IMR-90 (cell line): ENCODE measurements at regions not wholly inside any gene's neighbourhood (a gene's known extent, or its start where the extent isn't known, plus 50 kb on each side); places are given as distances from the start of the nearest gene placed in this dataset.

Experiments used
- ATAC-seq: fragments of 200-7000 bp; cut with Tn5 transposase; 2 replicates; pipeline ENCODE4 v1.9.1; 2020; ENCODE audit warnings: low read depth, mild to moderate bottlenecking, moderate library complexity
- BruUV-seq: library from RNA; stranded (reverse); fragments of 400-500 nt; replicated peaks from 2 replicates; lab custom pipeline; 2021; lab: Mats Ljungman, UMichigan
- CTCF ChIA-PET: fragments of 300-600 bp; formaldehyde crosslinking; extraction: SDS; loops from one replicate; lab custom pipeline; 2021; ENCODE audit warnings: antibody characterized with exemption; lab: Yijun Ruan, JAX
- POLR2A ChIA-PET: fragments of 300-600 bp; sonication (Branson Sonifier 250); formaldehyde crosslinking; loops from one replicate; lab custom pipeline; 2022; ENCODE audit warnings: antibody characterized with exemption; ENCODE audit not compliant: unreplicated experiment; lab: Charles Lee
- DNase-seq: peaks from one replicate; pipeline ENCODE4 v3.0.0; 2013
- H2AFZ ChIP-seq: replicated peaks from 2 replicates; pipeline ENCODE3; 2013; ENCODE audit warnings: low read length, mild to moderate bottlenecking; ENCODE audit not compliant: poor library complexity
- H2AK5ac ChIP-seq: 2 replicates; pipeline ENCODE4 v1.6.1; 2013; ENCODE audit warnings: low read depth, low read length, inconsistent platforms
- H2AK9ac ChIP-seq: replicated peaks from 2 replicates; pipeline ENCODE3; 2013; ENCODE audit warnings: mild to moderate bottlenecking, low read depth, low read length, moderate library complexity; ENCODE audit not compliant: poor library complexity
- H2BK120ac ChIP-seq: 2 replicates; pipeline ENCODE4 v1.6.1; 2013; ENCODE audit warnings: low read depth, low read length, inconsistent platforms
- H2BK15ac ChIP-seq: 3 replicates; pipeline ENCODE4 v1.6.1; 2013; ENCODE audit warnings: low read depth, low read length, inconsistent platforms
- H2BK20ac ChIP-seq: 2 replicates; pipeline ENCODE4 v1.6.1; 2013; ENCODE audit warnings: low read depth, mild to moderate bottlenecking, inconsistent platforms, low read length, moderate library complexity
- H2BK5ac ChIP-seq: 2 replicates; pipeline ENCODE4 v1.6.1; 2013; ENCODE audit warnings: mild to moderate bottlenecking, low read depth, low read length, inconsistent platforms; ENCODE audit not compliant: poor library complexity, severe bottlenecking
- H3K14ac ChIP-seq: replicated peaks from 2 replicates; pipeline ENCODE4 v1.6.1; 2013; ENCODE audit warnings: low read depth, low read length, inconsistent platforms
- H3K18ac ChIP-seq: 2 replicates; pipeline ENCODE4 v1.6.1; 2013; ENCODE audit warnings: low read depth, low read length, control low read depth
- H3K23ac ChIP-seq: 2 replicates; pipeline ENCODE4 v1.6.1; 2013; ENCODE audit warnings: low read depth, low read length, inconsistent platforms
- H3K27ac ChIP-seq: 2 replicates; pipeline ENCODE4 v1.5.1; 2013; ENCODE audit warnings: mild to moderate bottlenecking, control low read depth, low read length; ENCODE audit not compliant: insufficient read depth
- H3K27me3 ChIP-seq: 2 replicates; pipeline ENCODE4 v1.6.1; 2013; ENCODE audit warnings: low read length; ENCODE audit not compliant: control insufficient read depth, insufficient read depth
- H3K36me3 ChIP-seq: 2 replicates; pipeline ENCODE4 v1.6.1; 2013; ENCODE audit warnings: low read length, mixed read lengths; ENCODE audit not compliant: control insufficient read depth, insufficient read depth
- H3K4ac ChIP-seq: 2 replicates; pipeline ENCODE4 v1.6.1; 2013; ENCODE audit warnings: low read depth, low read length, inconsistent platforms
- H3K4me1 ChIP-seq: 2 replicates; pipeline ENCODE4 v1.6.1; 2013; ENCODE audit warnings: low read length, mixed read lengths; ENCODE audit not compliant: control insufficient read depth, insufficient read depth
- H3K4me2 ChIP-seq: 2 replicates; pipeline ENCODE4 v1.6.1; 2013; ENCODE audit warnings: low read depth, mild to moderate bottlenecking, control low read depth, low read length, moderate library complexity
- H3K4me3 ChIP-seq: 2 replicates; pipeline ENCODE4 v1.5.1; 2013; ENCODE audit warnings: low read depth, mild to moderate bottlenecking, control low read depth, low read length, moderate library complexity; ENCODE audit not compliant: insufficient read depth
- H3K56ac ChIP-seq: 2 replicates; pipeline ENCODE4 v1.6.1; 2013; ENCODE audit warnings: low read length, inconsistent platforms; ENCODE audit not compliant: insufficient read depth; ENCODE audit errors: extremely low read depth
- H3K79me1 ChIP-seq, 2 experiments: 2 replicates each; pipeline ENCODE4 v1.6.1; 2013; ENCODE audit warnings: low read length in 2 of 2, inconsistent platforms in 1 of 2, low read depth in 1 of 2
- H3K9ac ChIP-seq: 2 replicates; pipeline ENCODE4 v1.6.1; 2013; ENCODE audit warnings: low read depth, low read length, control low read depth
- H3K9me1 ChIP-seq: 2 replicates; pipeline ENCODE4 v1.6.1; 2013; ENCODE audit warnings: low read length, inconsistent platforms; ENCODE audit not compliant: insufficient read depth
- H3K9me3 ChIP-seq: 2 replicates; pipeline ENCODE4 v1.6.1; 2013; ENCODE audit warnings: low read length; ENCODE audit not compliant: control insufficient read depth, insufficient read depth
- H4K20me1 ChIP-seq: 2 replicates; pipeline ENCODE4 v1.6.1; 2013; ENCODE audit warnings: low read length, inconsistent platforms; ENCODE audit not compliant: insufficient read depth
- H4K5ac ChIP-seq: 2 replicates; pipeline ENCODE4 v1.6.1; 2013; ENCODE audit warnings: mild to moderate bottlenecking, low read depth, low read length, control low read depth
- H4K8ac ChIP-seq, 2 experiments: 2 replicates each; pipeline ENCODE4 v1.6.1; 2013; ENCODE audit warnings: low read depth in 2 of 2, low read length in 2 of 2, control low read depth in 1 of 2, inconsistent platforms in 1 of 2
- H4K91ac ChIP-seq: 2 replicates; pipeline ENCODE4 v1.6.1; 2013; ENCODE audit warnings: low read depth, low read length, inconsistent platforms; ENCODE audit not compliant: insufficient read depth
- BHLHE40 ChIP-seq: fragments of 150-350 bp; IDR thresholded peaks from 2 replicates; pipeline ENCODE4 v1.6.1; 2016; ENCODE audit warnings: mild to moderate bottlenecking, low read depth, low read length
- CEBPB ChIP-seq: IDR thresholded peaks from 2 replicates; pipeline ENCODE4 v1.6.1; 2012; ENCODE audit warnings: low read depth, low read length, improper control_type of control experiment
- CHD1 ChIP-seq: IDR thresholded peaks from 2 replicates; pipeline ENCODE4 v1.6.1; 2012; ENCODE audit warnings: low read depth, low read length, improper control_type of control experiment
- CTCF ChIP-seq: conservative IDR thresholded peaks from 2 replicates; pipeline ENCODE4 v1.5.1; 2012; ENCODE audit warnings: mild to moderate bottlenecking, low read depth, low read length, improper control_type of control experiment
- ELK1 ChIP-seq: fragments of 150-350 bp; IDR thresholded peaks from 2 replicates; pipeline ENCODE4 v1.6.1; 2016; ENCODE audit warnings: low read depth, mild to moderate bottlenecking, low read length, moderate library complexity, borderline replicate concordance
- FOS ChIP-seq: fragments of 150-350 bp; IDR thresholded peaks from 2 replicates; pipeline ENCODE4 v1.6.1; 2016; ENCODE audit warnings: low read depth, low read length
- MAFK ChIP-seq: IDR thresholded peaks from 2 replicates; pipeline ENCODE4 v1.6.1; 2012; ENCODE audit warnings: low read depth, low read length, improper control_type of control experiment
- MAZ ChIP-seq: IDR thresholded peaks from 2 replicates; pipeline ENCODE4 v1.6.1; 2012; ENCODE audit warnings: low read depth, mild to moderate bottlenecking, low read length, improper control_type of control experiment, moderate library complexity, borderline replicate concordance
- NFE2L2 ChIP-seq: fragments of 150-350 bp; IDR thresholded peaks from 2 replicates; pipeline ENCODE4 v1.6.1; 2016; ENCODE audit warnings: low read depth, mild to moderate bottlenecking, low read length
- RAD21 ChIP-seq: IDR thresholded peaks from 2 replicates; pipeline ENCODE4 v1.6.1; 2012; ENCODE audit warnings: low read length, improper control_type of control experiment
- SMC3 ChIP-seq: fragments of 150-350 bp; IDR thresholded peaks from 2 replicates; pipeline ENCODE4 v1.6.1; 2016; ENCODE audit warnings: low read depth, mild to moderate bottlenecking, antibody characterized with exemption, low read length, moderate library complexity
- WGBS, 2 experiments: methylation state at CpG; one replicate each; pipeline versions ENCODE4 v1.1.5 to v1.1.7; 2013; ENCODE audit warnings: missing lambda C conversion rate in 2 of 2; ENCODE audit not compliant: insufficient read length in 1 of 2; ENCODE audit errors: extremely low coverage in 2 of 2; 5-methylcytosine and 5-hydroxymethylcytosine counted together
- dilution Hi-C: fragments of 300-500 bp; cut with HindIII; formaldehyde crosslinking; loops from one replicate; pipeline ENCODE4 v1.14.3; 2018; ENCODE audit warnings: low sequenced_read_pairs; ENCODE audit not compliant: unreplicated experiment
- in situ Hi-C: fragments of 300-500 bp; cut with MboI; formaldehyde crosslinking; loops from 3 replicates; pipeline ENCODE4 v1.14.3; 2019; ENCODE audit warnings: low sequenced_read_pairs, inconsistent platforms, mixed read lengths
- intact Hi-C: fragments of 100-400 bp; cut with micrococcal nuclease; formaldehyde crosslinking; loops from 2 replicates; pipeline ENCODE4 v1.10.0; 2022

- no peak overlapping the region for H2BK5ac ChIP-seq
- no peaks in the 10 kb centered on the region for H4K20me1 ChIP-seq
- no peak overlapping the region for H4K91ac ChIP-seq
- no peak overlapping the region for H3K23ac ChIP-seq
- no peaks in the 10 kb centered on the region for H3K9me1 ChIP-seq
- H3K36me3 ChIP-seq = no peaks in the 10 kb centered on the region
- no peak overlapping the region for H2BK20ac ChIP-seq
- ChIA-PET POLR2A (no interaction called here), CTCF (no interaction called here)
- no peak for ATAC-seq
- intact Hi-C loops = loop anchor here (5.0 kb wide), 1 partner anchor 125 kb away; no protein-coding TSS in a partner anchor
- H2BK15ac ChIP-seq = no peak overlapping the region
- H3K4ac ChIP-seq = no peak overlapping the region
- H2AK9ac ChIP-seq = no peak overlapping the region
- no peak overlapping the region for H3K56ac ChIP-seq
- no peak overlapping the region for H4K8ac ChIP-seq
- H3K18ac ChIP-seq = no peak overlapping the region
- in situ Hi-C loops = no loop called here
- dilution Hi-C loops = no loop called here
- no peak overlapping the region for H3K9ac ChIP-seq
- H2BK120ac ChIP-seq = no peak overlapping the region
- no peak overlapping the region for H3K14ac ChIP-seq
- H3K4me2 ChIP-seq = no peak overlapping the region
- no peak overlapping the region for H2AK5ac ChIP-seq
- no peak for TF ChIP-seq BHLHE40
- no peak for TF ChIP-seq RAD21
- no peak for TF ChIP-seq MAZ
- no peak for TF ChIP-seq MAFK
- TF ChIP-seq FOS = no peak
- TF ChIP-seq CTCF = no peak
- no peak for TF ChIP-seq CHD1
- TF ChIP-seq ELK1 = no peak
- no peak for TF ChIP-seq CEBPB
- no peak for TF ChIP-seq SMC3
- no peak for TF ChIP-seq NFE2L2
- no peak for DNase-seq
- no peaks in the 10 kb centered on the region for H3K9me3 ChIP-seq
- H3K4me3 ChIP-seq = no peak overlapping the region
- H3K4me1 ChIP-seq = no peaks in the 10 kb centered on the region
- no peaks in the 10 kb centered on the region for H3K79me1 ChIP-seq
- no TSS peak for BruUV-seq
- H3K27ac ChIP-seq = no peak overlapping the region
- 36% methylated on average over 3 of the region's 16 CpGs; no CpG with 5 or more reads in 1 of the 2 experiments for WGBS, 2 experiments
- no peak overlapping the region for H4K5ac ChIP-seq
- no peak overlapping the region for H2AFZ ChIP-seq
- peaks cover 14% of the 10 kb centered on the region for H3K27me3 ChIP-seq
Measured at GRCh38 chr17:79356839-79357447, 253.9 kb downstream of the RBFOX3 start.
